GM18868 (cell line): ENCODE measurements at regions not wholly inside any gene's neighbourhood (a gene's known extent, or its start where the extent isn't known, plus 50 kb on each side); places are given as distances from the start of the nearest gene placed in this dataset.
"Not testable (repeated sequence)": the region's sequence is repeated elsewhere in the genome, so short reads cannot be mapped to it uniquely, and the experiment has no call there.

Experiments
- ATAC-seq: cut with Tn5 transposase; IDR thresholded peaks from one replicate; pipeline ENCODE4 v1.9.1; 2021; ENCODE audit warnings: mild to moderate bottlenecking, moderate library complexity; ENCODE audit not compliant: unreplicated experiment

GRCh38 chr3:130151555-130151954 lies 69.9 kb downstream of the ALG1L2 start:
- not testable (repeated sequence) for ATAC-seq

GRCh38 chr3:130153247-130153646 lies 71.6 kb downstream of the ALG1L2 start:
- not testable (repeated sequence) for ATAC-seq

- not testable (repeated sequence) for ATAC-seq
Observed at GRCh38 chr3:130155464-130155863, 73.8 kb downstream of the ALG1L2 start.

GRCh38 chr3:130166856-130167255 lies 85.2 kb downstream of the ALG1L2 start:
- ATAC-seq, result not testable (repeated sequence)

GRCh38 chr3:130175195-130175594 lies 93.6 kb downstream of the ALG1L2 start:
- not testable (repeated sequence) for ATAC-seq

GRCh38 chr3:130176476-130177256 lies 95.0 kb downstream of the ALG1L2 start:
- not testable (repeated sequence) for ATAC-seq

GRCh38 chr3:130178835-130179234 lies 97.2 kb downstream of the ALG1L2 start:
- not testable (repeated sequence) for ATAC-seq

- not testable (repeated sequence) for ATAC-seq
Observed at GRCh38 chr3:130179353-130179970, 97.8 kb downstream of the ALG1L2 start.

GRCh38 chr3:130182475-130182874 lies 100.8 kb downstream of the ALG1L2 start:
- ATAC-seq, result not testable (repeated sequence)

GRCh38 chr3:130183689-130184088 lies 102.1 kb downstream of the ALG1L2 start:
- not testable (repeated sequence) for ATAC-seq

- ATAC-seq, result not testable (repeated sequence)
Observed at GRCh38 chr3:130184152-130185024, 102.8 kb downstream of the ALG1L2 start.

- ATAC-seq, result not testable (repeated sequence)
Observed at GRCh38 chr3:130201272-130201671, 119.6 kb downstream of the ALG1L2 start.

- not testable (repeated sequence) for ATAC-seq
Observed at GRCh38 chr3:130203633-130204032, 122.0 kb downstream of the ALG1L2 start.

GRCh38 chr3:130227540-130227939 lies 117.9 kb upstream of the COL6A5 start:
- no peak for ATAC-seq

GRCh38 chr3:130242850-130243569 lies 102.5 kb upstream of the COL6A5 start:
- ATAC-seq, result no peak

- no peak for ATAC-seq
Observed at GRCh38 chr3:130243808-130244207, 101.7 kb upstream of the COL6A5 start.

- ATAC-seq, result no peak
Observed at GRCh38 chr3:130250982-130251381, 94.5 kb upstream of the COL6A5 start.

- ATAC-seq, result no peak
Observed at GRCh38 chr3:130255442-130255841, 90.0 kb upstream of the COL6A5 start.

GRCh38 chr3:130256821-130257340 lies 88.6 kb upstream of the COL6A5 start:
- no peak for ATAC-seq

- no peak for ATAC-seq
Observed at GRCh38 chr3:130258532-130258952, 86.9 kb upstream of the COL6A5 start.
